Karpas-422 (cell line): ENCODE measurements at regions not wholly inside any gene's neighbourhood (a gene's known extent, or its start where the extent isn't known, plus 50 kb on each side); places are given as distances from the start of the nearest gene placed in this dataset.

ENCODE experiments used
- DNase-seq: peaks from one replicate; pipeline ENCODE4 v3.0.0-alpha.2; 2015
- H2AFZ ChIP-seq: fragments of 200-600 bp; sonication (generic); 2 replicates; pipeline ENCODE4 v1.6.1; 2014; ENCODE audit warnings: antibody characterized with exemption, low read length, mixed read lengths
- H3K27ac ChIP-seq: fragments of 200-600 bp; sonication (generic); 2 replicates; pipeline ENCODE4 v1.5.1; 2014; ENCODE audit warnings: mild to moderate bottlenecking, low read length, moderate library complexity
- H3K27me3 ChIP-seq: fragments of 200-600 bp; sonication (generic); 2 replicates; pipeline ENCODE4 v1.6.1; 2014; ENCODE audit warnings: low read length, mixed read lengths
- H3K36me3 ChIP-seq: fragments of 200-600 bp; sonication (generic); 2 replicates; pipeline ENCODE4 v1.6.1; 2014; ENCODE audit warnings: low read length, mixed read lengths; ENCODE audit not compliant: insufficient read depth
- H3K4me1 ChIP-seq: fragments of 200-600 bp; sonication (generic); 2 replicates; pipeline ENCODE4 v1.6.1; 2014; ENCODE audit warnings: mild to moderate bottlenecking, low read length, mixed read lengths
- H3K4me2 ChIP-seq: fragments of 200-600 bp; sonication (generic); 2 replicates; pipeline ENCODE4 v1.6.1; 2014; ENCODE audit warnings: low read length, low read depth, mild to moderate bottlenecking; ENCODE audit not compliant: poor library complexity, severe bottlenecking
- H3K4me3 ChIP-seq: fragments of 200-600 bp; sonication (generic); 2 replicates; pipeline ENCODE4 v1.5.1; 2014; ENCODE audit warnings: mild to moderate bottlenecking, antibody characterized with exemption, low read length, mixed read lengths
- H3K79me2 ChIP-seq: fragments of 200-600 bp; sonication (generic); 2 replicates; pipeline ENCODE4 v1.6.1; 2014; ENCODE audit warnings: mild to moderate bottlenecking, low read length, mixed read lengths
- H3K9ac ChIP-seq: fragments of 200-600 bp; sonication (generic); 2 replicates; pipeline ENCODE4 v1.6.0; 2014; ENCODE audit warnings: low read length
- H3K9me2 ChIP-seq: fragments of 200-600 bp; sonication (generic), shearing (Covaris generic); replicated peaks from 2 replicates; pipeline ENCODE4 v1.6.0; 2014; ENCODE audit warnings: mild to moderate bottlenecking, low read length, moderate library complexity; ENCODE audit not compliant: insufficient read depth
- H3K9me3 ChIP-seq: fragments of 300-700, 200-600 bp; sonication (generic); 2 replicates; pipeline ENCODE4 v1.6.1; 2014; ENCODE audit warnings: low read length, mixed read lengths
- H4K20me1 ChIP-seq: fragments of 200-600 bp; sonication (generic); 2 replicates; pipeline ENCODE4 v1.6.1; 2014; ENCODE audit warnings: mild to moderate bottlenecking, antibody characterized with exemption, low read length, low read depth; ENCODE audit not compliant: insufficient read depth

GRCh38 chr18:55743736-55744135, 155.7 kb upstream of the TCF4 start:
- Histone ChIP-seq H3K9ac (no peak overlapping the region), H2AFZ (no peak overlapping the region), H3K9me2 (no peaks in the 10 kb centered on the region), H3K4me3 (no peak overlapping the region), H3K4me2 (no peak overlapping the region), H3K27me3 (no peaks in the 10 kb centered on the region), H3K79me2 (no peaks in the 10 kb centered on the region), H3K4me1 (no peaks in the 10 kb centered on the region), H3K27ac (no peak overlapping the region), H3K9me3 (no peaks in the 10 kb centered on the region), H3K36me3 (no peaks in the 10 kb centered on the region), H4K20me1 (no peaks in the 10 kb centered on the region)
- no peak for DNase-seq

GRCh38 chr18:55743133-55743532, 155.1 kb upstream of the TCF4 start:
- no peak overlapping the region for H3K9ac ChIP-seq
- H3K79me2 ChIP-seq = no peaks in the 10 kb centered on the region
- no peaks in the 10 kb centered on the region for H4K20me1 ChIP-seq
- no peaks in the 10 kb centered on the region for H3K9me2 ChIP-seq
- no peaks in the 10 kb centered on the region for H3K27me3 ChIP-seq
- no peak overlapping the region for H3K27ac ChIP-seq
- no peak overlapping the region for H2AFZ ChIP-seq
- DNase-seq = no peak
- H3K4me2 ChIP-seq = no peak overlapping the region
- no peaks in the 10 kb centered on the region for H3K9me3 ChIP-seq
- H3K4me1 ChIP-seq = no peaks in the 10 kb centered on the region
- H3K36me3 ChIP-seq = no peaks in the 10 kb centered on the region
- no peak overlapping the region for H3K4me3 ChIP-seq

- no peak for DNase-seq
- H3K9me3 ChIP-seq = no peaks in the 10 kb centered on the region
- no peak overlapping the region for H3K4me3 ChIP-seq
- H3K27me3 ChIP-seq = no peaks in the 10 kb centered on the region
- H3K4me2 ChIP-seq = no peak overlapping the region
- no peaks in the 10 kb centered on the region for H3K79me2 ChIP-seq
- no peaks in the 10 kb centered on the region for H3K36me3 ChIP-seq
- no peak overlapping the region for H3K9ac ChIP-seq
- no peaks in the 10 kb centered on the region for H3K9me2 ChIP-seq
- no peaks in the 10 kb centered on the region for H3K4me1 ChIP-seq
- H2AFZ ChIP-seq = no peak overlapping the region
- H3K27ac ChIP-seq = no peak overlapping the region
- H4K20me1 ChIP-seq = no peaks in the 10 kb centered on the region
Measured at GRCh38 chr18:55739488-55739887, 151.5 kb upstream of the TCF4 start.

GRCh38 chr18:55738483-55739114, 150.6 kb upstream of the TCF4 start:
- Histone ChIP-seq H3K36me3 (no peaks in the 10 kb centered on the region), H3K9ac (no peak overlapping the region), H4K20me1 (no peaks in the 10 kb centered on the region), H3K9me2 (no peaks in the 10 kb centered on the region), H3K27ac (no peak overlapping the region), H3K4me2 (no peak overlapping the region), H2AFZ (no peak overlapping the region), H3K4me3 (no peak overlapping the region), H3K79me2 (no peaks in the 10 kb centered on the region), H3K4me1 (no peaks in the 10 kb centered on the region), H3K27me3 (no peaks in the 10 kb centered on the region), H3K9me3 (no peaks in the 10 kb centered on the region)
- no peak for DNase-seq

GRCh38 chr18:55737781-55738468, 149.9 kb upstream of the TCF4 start:
- Histone ChIP-seq H3K4me3 (no peak overlapping the region), H3K27me3 (no peaks in the 10 kb centered on the region), H3K79me2 (no peaks in the 10 kb centered on the region), H3K4me1 (no peaks in the 10 kb centered on the region), H3K27ac (no peak overlapping the region), H4K20me1 (no peaks in the 10 kb centered on the region), H2AFZ (no peak overlapping the region), H3K9ac (no peak overlapping the region), H3K9me3 (no peaks in the 10 kb centered on the region), H3K4me2 (no peak overlapping the region), H3K9me2 (no peaks in the 10 kb centered on the region), H3K36me3 (no peaks in the 10 kb centered on the region)
- DNase-seq = no peak

- Histone ChIP-seq H3K4me2 (no peak overlapping the region), H3K9me2 (no peaks in the 10 kb centered on the region), H3K36me3 (no peaks in the 10 kb centered on the region), H3K79me2 (no peaks in the 10 kb centered on the region), H3K27ac (no peak overlapping the region), H2AFZ (no peak overlapping the region), H3K4me3 (no peak overlapping the region), H4K20me1 (no peaks in the 10 kb centered on the region), H3K9ac (no peak overlapping the region), H3K27me3 (no peaks in the 10 kb centered on the region), H3K9me3 (no peaks in the 10 kb centered on the region), H3K4me1 (no peaks in the 10 kb centered on the region)
- DNase-seq = no peak
Measured at GRCh38 chr18:55737266-55737665, 149.3 kb upstream of the TCF4 start.

- Histone ChIP-seq H3K9ac (no peak overlapping the region), H3K27ac (no peak overlapping the region), H3K36me3 (no peaks in the 10 kb centered on the region)
Measured at GRCh38 chr18:55735969-55736368, 148.0 kb upstream of the TCF4 start.

GRCh38 chr18:55735199-55735855, 147.3 kb upstream of the TCF4 start:
- no peak overlapping the region for H3K4me2 ChIP-seq
- H3K9me2 ChIP-seq = no peaks in the 10 kb centered on the region
- no peak overlapping the region for H3K9ac ChIP-seq
- H3K9me3 ChIP-seq = no peaks in the 10 kb centered on the region
- H2AFZ ChIP-seq = no peak overlapping the region
- DNase-seq = no peak
- H3K4me1 ChIP-seq = no peaks in the 10 kb centered on the region
- no peaks in the 10 kb centered on the region for H4K20me1 ChIP-seq
- H3K4me3 ChIP-seq = no peak overlapping the region
- H3K36me3 ChIP-seq = no peaks in the 10 kb centered on the region
- no peaks in the 10 kb centered on the region for H3K79me2 ChIP-seq
- no peaks in the 10 kb centered on the region for H3K27me3 ChIP-seq
- no peak overlapping the region for H3K27ac ChIP-seq

More at GRCh38 chr18:55735969-55736368, 148.0 kb upstream of the TCF4 start:
- H3K79me2 ChIP-seq = no peaks in the 10 kb centered on the region
- no peak overlapping the region for H2AFZ ChIP-seq
- H4K20me1 ChIP-seq = no peaks in the 10 kb centered on the region
- no peak overlapping the region for H3K4me3 ChIP-seq
- no peaks in the 10 kb centered on the region for H3K4me1 ChIP-seq
- DNase-seq = no peak
- H3K4me2 ChIP-seq = no peak overlapping the region
- H3K9me3 ChIP-seq = no peaks in the 10 kb centered on the region
- no peaks in the 10 kb centered on the region for H3K9me2 ChIP-seq
- H3K27me3 ChIP-seq = no peaks in the 10 kb centered on the region
